Stimulated activated CD4-positive, alpha-beta T cell treated with anti-CD3 and anti-CD28 coated beads, Interleukin-15, amount 100 ng/mL, for 24 hours (primary cell): ENCODE measurements at regions not wholly inside any gene's neighbourhood (a gene's known extent, or its start where the extent isn't known, plus 50 kb on each side); places are given as distances from the start of the nearest gene placed in this dataset.
"Not testable (repeated sequence)": the region's sequence is repeated elsewhere in the genome, so short reads cannot be mapped to it uniquely, and the experiment has no call there.

Experiments
- DNase-seq: peaks from one replicate; pipeline ENCODE4 v3.0.0-alpha.2; 2020

- DNase-seq, result no peak
Measured at GRCh38 chr2:118604371-118604770, 243.1 kb downstream of the EN1 start.

- no peak for DNase-seq
Measured at GRCh38 chr2:118599141-118599540, 248.3 kb downstream of the EN1 start.

GRCh38 chr2:118596620-118597019 is 250.8 kb downstream of the EN1 start:
- DNase-seq, result no peak

GRCh38 chr2:118593257-118593656 is 254.2 kb downstream of the EN1 start:
- DNase-seq, result no peak

GRCh38 chr2:118591223-118591622 is 256.2 kb downstream of the EN1 start:
- DNase-seq, result no peak

- no peak for DNase-seq
Measured at GRCh38 chr2:118589721-118590120, 257.7 kb downstream of the EN1 start.

GRCh38 chr2:118588850-118589249 is 258.6 kb downstream of the EN1 start:
- DNase-seq, result no peak

- DNase-seq, result no peak
Measured at GRCh38 chr2:118586312-118586711, 261.1 kb downstream of the EN1 start.

- no peak for DNase-seq
Measured at GRCh38 chr2:118584877-118585276, 262.6 kb downstream of the EN1 start.

- DNase-seq, result no peak
Measured at GRCh38 chr2:118584062-118584749, 263.2 kb downstream of the EN1 start.

GRCh38 chr2:118582058-118582457 is 265.4 kb downstream of the EN1 start:
- no peak for DNase-seq

- no peak for DNase-seq
Measured at GRCh38 chr2:118580651-118581050, 266.8 kb downstream of the EN1 start.

GRCh38 chr2:118580107-118580506 is 267.3 kb downstream of the EN1 start:
- DNase-seq, result no peak

GRCh38 chr2:118577202-118577601 is 270.2 kb downstream of the EN1 start:
- no peak for DNase-seq

GRCh38 chr2:118576109-118576855 is 271.2 kb downstream of the EN1 start:
- no peak for DNase-seq

- DNase-seq, result not testable (repeated sequence)
Measured at GRCh38 chr2:118572380-118572779, 275.1 kb downstream of the EN1 start.

- DNase-seq, result no peak
Measured at GRCh38 chr2:118569876-118570535, 277.4 kb downstream of the EN1 start.

GRCh38 chr2:118568700-118569099 is 278.7 kb downstream of the EN1 start:
- DNase-seq, result no peak

- DNase-seq, result no peak
Measured at GRCh38 chr2:118565786-118566540, 281.5 kb downstream of the EN1 start.

GRCh38 chr2:118565301-118565700 is 282.1 kb downstream of the EN1 start:
- DNase-seq, result no peak

- no peak for DNase-seq
Measured at GRCh38 chr2:118562144-118562543, 285.3 kb downstream of the EN1 start.

GRCh38 chr2:118558846-118559245 is 288.6 kb downstream of the EN1 start:
- no peak for DNase-seq

- DNase-seq, result no peak
Measured at GRCh38 chr2:118557791-118558190, 289.7 kb downstream of the EN1 start.
